Umbilical cord (tissue), 1 donor: ENCODE measurements at regions not wholly inside any gene's neighbourhood (a gene's known extent, or its start where the extent isn't known, plus 50 kb on each side); places are given as distances from the start of the nearest gene placed in this dataset.
"Not testable (repeated sequence)": the region's sequence is repeated elsewhere in the genome, so short reads cannot be mapped to it uniquely, and the experiment has no call there.

Experiments used
- DNase-seq: peaks from one replicate; pipeline ENCODE4 v3.0.0-alpha.2; 2015; ENCODE audit warnings: low spot score

DNA sequence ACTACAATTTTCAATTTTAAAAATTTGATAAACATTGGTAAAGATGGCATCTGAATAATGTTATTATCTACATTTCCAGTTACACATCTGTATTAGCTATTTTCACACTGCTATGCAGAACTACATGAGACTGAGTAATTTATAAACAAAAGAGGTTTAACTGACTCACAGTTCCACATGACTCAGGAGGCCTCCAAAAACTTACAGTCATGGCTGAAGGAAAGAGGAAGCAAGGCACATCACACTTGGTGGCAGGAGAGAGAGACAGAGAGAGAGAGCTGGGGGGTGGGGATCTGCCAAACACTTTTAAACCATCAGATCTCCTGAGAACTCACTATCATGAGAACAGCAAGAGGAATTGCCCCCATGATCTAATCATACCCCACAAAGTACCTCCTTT, 850.0 kb downstream of the LTN1 start:
- no peak for DNase-seq

DNA sequence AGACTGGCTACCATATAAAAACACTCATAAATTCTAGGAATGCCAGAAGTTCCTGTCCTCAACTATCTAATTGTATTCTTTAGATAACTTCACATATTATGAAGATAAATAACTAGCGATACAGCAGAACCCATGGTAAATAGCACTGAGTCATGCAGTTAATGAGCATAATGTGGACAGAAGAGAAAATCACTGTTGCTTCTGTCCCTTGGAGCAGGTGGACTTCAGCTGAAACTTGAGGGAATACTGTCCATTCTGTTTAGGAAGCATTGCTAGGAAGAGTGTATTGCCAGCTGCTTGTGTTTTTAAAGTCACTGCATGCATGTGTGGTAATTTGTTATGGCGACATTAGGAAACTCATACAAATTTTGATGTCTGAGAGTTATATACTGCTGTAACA, 854.4 kb downstream of the LTN1 start:
- DNase-seq: no peak

GRCh38 chr21:28136656-28137255, 855.9 kb downstream of the LTN1 start:
- DNase-seq: no peak

DNA sequence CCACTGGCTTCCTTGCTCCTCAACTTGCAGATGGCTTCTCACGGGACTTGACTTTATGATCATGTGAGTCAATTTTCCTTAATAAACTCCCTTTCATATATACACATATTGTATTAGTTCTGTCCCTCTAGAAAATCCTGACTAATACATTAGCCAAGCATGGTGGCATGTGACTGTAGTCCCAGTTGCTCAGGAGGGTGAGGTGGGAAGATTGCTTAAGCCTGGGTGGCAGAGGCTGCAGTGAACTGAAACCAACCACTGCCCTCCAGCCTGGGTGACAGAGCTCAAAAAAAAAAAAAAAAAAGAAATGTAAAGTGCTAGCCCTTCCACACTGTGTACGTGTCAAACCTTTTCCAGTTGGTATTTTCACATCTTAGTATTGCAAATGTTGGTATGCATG, 857.0 kb downstream of the LTN1 start:
- DNase-seq: no peak

GRCh38 chr21:28133116-28133515, 859.6 kb downstream of the LTN1 start:
- DNase-seq: no peak

DNA sequence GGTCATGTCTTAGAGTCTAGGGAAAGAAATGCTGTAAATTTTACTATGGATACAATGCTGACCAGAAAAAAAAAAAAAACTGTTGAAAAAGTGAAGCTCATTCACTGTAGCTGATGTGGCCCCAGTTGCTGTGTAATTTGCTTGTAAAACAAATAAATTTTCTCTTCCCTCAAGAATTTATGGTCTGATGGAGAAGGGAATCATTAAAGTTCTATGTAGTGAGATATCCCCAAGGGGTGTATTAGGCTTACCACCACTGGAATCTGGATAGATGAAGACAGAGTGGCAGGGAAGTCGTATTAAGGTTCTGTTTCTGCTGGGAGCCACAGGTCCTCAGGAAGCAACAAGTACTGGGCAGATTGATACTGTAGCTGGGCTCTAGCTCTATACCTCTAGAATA, 860.0 kb downstream of the LTN1 start:
- DNase-seq: no peak

DNA sequence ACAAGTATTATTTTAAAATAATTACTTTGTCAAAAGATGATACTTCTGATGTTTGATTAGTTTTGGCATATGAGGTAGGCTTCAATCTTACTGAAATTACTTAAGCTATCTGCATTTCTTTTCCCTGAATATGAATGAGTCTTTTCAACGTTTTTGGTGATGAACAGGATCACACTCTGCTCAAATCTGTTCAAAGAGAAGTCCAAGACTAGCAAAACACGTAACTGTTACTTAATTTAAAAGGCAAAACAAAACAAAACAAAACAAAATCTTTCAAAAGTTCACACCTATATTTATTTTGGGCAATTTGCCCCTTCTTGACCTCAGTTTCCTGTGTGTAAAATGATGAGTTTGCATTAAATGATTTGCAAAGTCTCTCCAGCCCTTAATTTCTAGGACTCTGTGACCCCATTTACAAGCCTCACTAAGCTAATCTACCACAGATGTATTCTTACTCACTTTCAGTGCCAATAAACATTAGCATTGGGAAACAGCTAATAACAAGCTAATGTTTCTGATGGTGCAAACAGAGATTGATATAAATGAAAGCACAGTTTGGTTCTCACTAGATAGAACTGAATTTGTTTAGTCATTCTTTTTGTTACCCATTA, 865.4 kb downstream of the LTN1 start:
- DNase-seq: no peak

DNA sequence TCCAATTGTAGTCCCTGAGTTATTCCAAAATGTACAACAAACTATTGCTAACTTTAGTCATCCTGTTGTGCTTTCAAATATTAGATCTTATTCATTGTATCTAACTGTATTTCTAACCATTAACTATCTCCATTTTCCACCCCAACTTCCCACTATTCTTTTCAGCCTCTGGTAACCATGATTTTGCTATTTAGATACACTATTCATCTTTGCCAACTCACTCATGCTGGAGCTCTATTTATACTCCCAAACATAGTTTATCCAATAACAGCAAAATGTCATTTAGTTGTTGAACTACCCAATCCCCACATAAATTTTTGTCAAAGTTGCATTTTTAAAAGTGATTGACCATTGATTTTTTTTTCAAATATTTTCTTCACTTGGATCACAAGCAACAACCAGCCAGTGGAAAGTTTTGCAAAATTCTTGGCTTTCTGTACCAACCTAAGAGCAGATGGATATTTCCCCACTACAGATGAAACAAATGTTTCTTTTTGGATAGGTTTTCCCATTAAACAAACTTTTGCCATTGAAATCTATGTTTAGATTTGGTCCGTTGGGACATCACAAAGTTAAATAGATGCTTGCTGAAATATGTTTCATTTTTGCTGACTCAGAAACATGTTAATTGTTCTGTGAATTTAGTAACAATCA, 866.0 kb downstream of the LTN1 start:
- DNase-seq: no peak

GRCh38 chr21:28124541-28124940, 868.1 kb downstream of the LTN1 start:
- no peak for DNase-seq

- DNase-seq: no peak
These were observed 874.1 kb downstream of the LTN1 start for GRCh38 chr21:28118570-28118969.

DNA sequence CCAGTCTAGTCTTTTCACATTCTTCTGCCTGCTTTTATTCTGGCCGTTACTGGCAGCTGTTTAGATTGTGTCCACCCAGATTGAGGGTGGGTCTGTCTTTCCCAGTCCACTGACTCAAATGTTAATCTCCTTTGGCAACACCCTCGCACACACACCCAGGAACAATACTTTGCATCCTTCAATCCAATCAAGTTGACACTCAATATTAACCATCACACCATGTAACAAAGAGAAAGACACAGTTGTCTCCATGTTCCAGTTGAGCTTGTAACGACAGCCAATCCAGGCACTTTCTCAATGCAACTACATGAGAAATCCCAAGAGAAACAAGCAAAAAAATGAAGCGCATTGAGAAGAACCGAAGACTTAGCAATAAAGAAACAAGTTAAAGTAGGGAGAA, 877.7 kb downstream of the LTN1 start:
- DNase-seq: not testable (repeated sequence)

DNA sequence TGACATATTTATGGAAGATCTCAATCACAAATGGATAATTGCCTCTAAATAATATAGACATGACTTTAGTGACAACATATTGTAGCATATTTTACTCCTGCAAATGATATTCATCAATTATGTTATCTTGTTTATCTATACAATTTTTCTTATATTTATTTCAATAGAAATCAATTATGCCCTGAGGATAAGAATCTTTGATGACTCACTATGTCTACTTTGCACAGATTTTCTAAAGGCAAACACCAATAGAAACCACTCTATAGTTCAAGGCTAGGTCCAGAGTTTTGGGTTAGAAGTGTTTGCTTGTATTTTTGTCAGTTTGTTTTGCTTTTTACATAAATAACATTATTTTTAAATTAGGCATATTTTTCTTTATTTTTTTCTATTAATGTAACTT, 879.0 kb downstream of the LTN1 start:
- no peak for DNase-seq

DNA sequence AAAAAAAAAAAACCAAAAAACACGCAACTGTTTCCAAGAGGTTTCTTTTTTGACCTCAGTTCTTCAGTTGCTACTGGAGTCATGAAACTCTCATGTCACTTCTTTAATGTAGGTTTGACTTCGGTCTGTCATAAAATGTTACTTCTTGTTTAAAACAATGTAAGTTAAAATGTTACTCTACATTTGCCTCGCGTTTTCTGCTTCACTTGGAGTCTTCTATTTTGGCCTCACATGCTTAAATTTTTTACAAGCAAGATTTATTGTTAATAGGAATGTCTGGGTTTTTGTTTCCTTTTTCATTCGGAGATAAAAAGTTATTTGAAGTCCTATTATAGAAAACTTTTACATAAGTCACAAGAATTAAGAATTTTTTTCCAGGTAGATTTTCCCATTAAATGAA, 880.2 kb downstream of the LTN1 start:
- peak; percentile 31 for DNase-seq

DNA sequence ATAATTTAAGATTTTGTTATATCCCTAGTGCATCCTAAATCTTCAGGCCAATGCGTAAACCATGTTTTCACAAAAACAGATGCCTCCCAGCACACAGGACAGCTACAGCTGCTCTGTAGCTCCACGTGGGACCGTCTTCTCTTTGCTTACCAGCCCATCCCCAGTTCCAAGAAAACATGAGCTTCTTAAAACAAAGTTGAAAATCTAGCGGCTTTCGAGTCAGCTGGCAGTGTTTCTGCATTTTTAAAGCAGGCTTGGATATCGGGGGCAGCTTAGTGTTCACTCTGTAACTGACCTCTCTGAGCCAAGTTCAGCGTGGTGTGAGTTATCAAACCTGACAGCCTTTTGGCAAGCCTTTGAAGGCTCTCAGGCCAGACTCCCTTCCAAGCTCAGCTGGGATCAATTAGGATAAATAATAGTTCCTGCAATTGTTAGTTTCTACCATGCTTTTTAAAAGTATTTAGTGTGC, 881.5 kb downstream of the LTN1 start:
- DNase-seq: peak; percentile 99

DNA sequence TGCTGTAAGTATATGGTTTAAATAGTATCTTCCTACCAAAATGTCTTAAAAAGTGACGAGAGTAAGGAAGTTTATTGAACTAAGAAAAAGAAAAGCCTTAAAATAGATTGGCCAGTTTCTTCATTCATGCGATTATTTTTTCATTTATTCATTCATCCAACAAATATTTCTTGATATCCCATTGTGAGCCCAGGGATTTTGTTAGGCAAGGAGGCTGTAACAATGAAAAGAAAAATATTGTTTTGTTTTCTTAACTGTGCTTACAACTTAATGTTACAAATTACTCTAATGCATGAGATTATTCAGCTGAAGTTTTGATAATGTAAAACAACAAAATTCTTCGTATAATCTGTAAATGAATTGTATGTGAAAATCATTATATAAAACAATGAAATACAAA, 882.0 kb downstream of the LTN1 start:
- no peak for DNase-seq

GRCh38 chr21:28110074-28110473, 882.6 kb downstream of the LTN1 start:
- DNase-seq: no peak

GRCh38 chr21:28106370-28106890, 886.2 kb downstream of the LTN1 start:
- peak; percentile 57 for DNase-seq

DNA sequence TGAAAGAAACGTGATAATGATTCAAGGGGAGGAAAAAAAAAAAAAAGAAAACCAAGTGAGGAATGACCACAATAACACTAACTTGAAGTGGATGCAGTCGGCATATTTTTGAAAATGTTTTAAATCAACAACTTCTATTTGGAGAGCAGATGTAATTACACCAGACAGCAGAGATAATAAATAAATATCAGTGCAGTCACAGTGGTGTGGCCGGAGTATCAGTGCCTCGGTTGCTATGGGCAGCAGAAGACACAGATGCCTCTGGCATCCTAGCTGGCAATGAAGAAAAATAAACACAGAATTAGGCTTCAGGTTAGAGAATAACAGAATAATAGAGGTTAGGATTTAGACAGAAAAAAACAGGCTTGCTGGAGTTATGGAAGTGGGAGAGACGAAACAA, 888.3 kb downstream of the LTN1 start:
- no peak for DNase-seq

GRCh38 chr21:28100366-28100765, 892.3 kb downstream of the LTN1 start:
- DNase-seq: no peak

GRCh38 chr21:28099001-28099705, 893.5 kb downstream of the LTN1 start:
- peak; percentile 85 for DNase-seq

- DNase-seq: no peak
These were observed 901.2 kb downstream of the LTN1 start for GRCh38 chr21:28091466-28091865.

DNA sequence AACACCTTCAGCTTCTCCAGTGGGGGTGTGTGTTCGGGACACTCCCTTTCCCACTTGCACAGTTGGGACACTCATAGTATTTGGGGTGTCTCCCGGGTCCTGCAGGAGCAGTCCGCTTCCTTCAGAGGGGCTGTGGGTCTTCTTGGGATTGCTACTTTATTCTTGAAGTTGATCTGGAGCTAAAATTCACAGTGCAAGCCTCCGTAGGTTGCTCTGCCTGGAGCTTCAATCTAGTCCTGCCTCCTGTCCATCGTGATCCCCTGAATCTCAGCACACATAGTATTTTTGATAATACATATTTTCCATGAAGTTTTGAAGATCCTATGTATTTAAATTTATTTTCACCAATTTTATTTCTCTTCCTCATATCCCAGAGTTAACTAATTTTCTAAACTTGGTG, 902.1 kb downstream of the LTN1 start:
- DNase-seq: no peak
